GM12865 (cell line): ENCODE measurements at regions not wholly inside any gene's neighbourhood (a gene's known extent, or its start where the extent isn't known, plus 50 kb on each side); places are given as distances from the start of the nearest gene placed in this dataset.

Experiments
- DNase-seq: peaks from one replicate; pipeline ENCODE4 v3.0.0; 2010; ENCODE audit warnings: low read depth
- H3K4me3 ChIP-seq: 2 replicates; pipeline ENCODE4 v1.5.1; 2011; ENCODE audit warnings: mild to moderate bottlenecking, low read depth, low read length, control low read depth
- CTCF ChIP-seq: IDR thresholded peaks from 2 replicates; pipeline ENCODE4 v1.5.1; 2011; ENCODE audit warnings: low read length, control low read depth, low read depth, inconsistent platforms; ENCODE audit not compliant: insufficient read depth; ENCODE audit errors: missing control alignments

DNA sequence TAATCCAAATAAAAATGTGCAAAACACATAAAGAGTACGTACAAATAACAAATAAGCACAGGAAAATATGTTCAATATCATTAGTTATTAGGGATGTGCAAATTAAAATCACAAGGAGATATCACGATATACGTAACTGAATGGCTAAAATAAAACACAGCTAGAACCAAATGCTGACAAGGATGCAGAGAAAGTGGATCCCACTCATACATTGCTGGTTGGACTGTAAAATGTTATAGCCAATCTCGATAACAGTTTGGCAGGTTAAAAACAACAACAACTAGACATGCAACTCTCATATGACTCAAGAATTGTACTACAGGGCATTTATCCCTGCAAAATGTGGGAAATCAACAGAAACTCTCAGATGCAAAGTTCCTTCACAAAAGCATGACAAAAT, 553.9 kb downstream of the ADCYAP1 start:
- TF ChIP-seq CTCF = no peak
- DNase-seq = no peak
- H3K4me3 ChIP-seq = no peak overlapping the region

DNA sequence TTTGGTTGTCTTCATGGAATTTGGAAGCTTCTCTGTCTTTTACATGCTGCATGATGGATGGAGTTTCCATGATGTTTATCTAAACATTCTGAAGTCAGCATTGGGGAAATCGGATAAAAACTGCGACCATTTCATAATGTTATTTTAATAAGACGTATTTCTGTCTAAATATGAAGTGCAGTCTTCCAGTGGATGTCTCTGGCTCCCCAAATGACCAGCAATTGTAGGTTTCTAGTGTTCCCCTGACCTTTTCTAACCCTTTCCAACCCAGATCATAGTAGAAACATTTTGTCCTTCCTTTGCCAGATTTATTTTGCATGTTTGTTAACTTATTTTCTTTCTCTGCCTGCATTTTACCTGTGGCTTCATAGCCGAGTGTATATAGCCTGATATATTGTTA, 559.3 kb downstream of the ADCYAP1 start:
- no peak for DNase-seq
- no peak overlapping the region for H3K4me3 ChIP-seq
- TF ChIP-seq CTCF = no peak

GRCh38 chr18:1464444-1465217, 560.0 kb downstream of the ADCYAP1 start:
- no peak overlapping the region for H3K4me3 ChIP-seq
- no peak for DNase-seq
- TF ChIP-seq CTCF = no peak

- TF ChIP-seq CTCF = no peak
- no peak overlapping the region for H3K4me3 ChIP-seq
- DNase-seq = no peak
Observed at GRCh38 chr18:1466035-1466434, 561.4 kb downstream of the ADCYAP1 start.

- no peak for TF ChIP-seq CTCF
- DNase-seq = no peak
- H3K4me3 ChIP-seq = no peak overlapping the region
Observed at GRCh38 chr18:1467461-1467964, 562.8 kb downstream of the ADCYAP1 start.

- TF ChIP-seq CTCF = no peak
- no peak for DNase-seq
- no peak overlapping the region for H3K4me3 ChIP-seq
Observed at GRCh38 chr18:1468550-1468949, 563.9 kb downstream of the ADCYAP1 start.

DNA sequence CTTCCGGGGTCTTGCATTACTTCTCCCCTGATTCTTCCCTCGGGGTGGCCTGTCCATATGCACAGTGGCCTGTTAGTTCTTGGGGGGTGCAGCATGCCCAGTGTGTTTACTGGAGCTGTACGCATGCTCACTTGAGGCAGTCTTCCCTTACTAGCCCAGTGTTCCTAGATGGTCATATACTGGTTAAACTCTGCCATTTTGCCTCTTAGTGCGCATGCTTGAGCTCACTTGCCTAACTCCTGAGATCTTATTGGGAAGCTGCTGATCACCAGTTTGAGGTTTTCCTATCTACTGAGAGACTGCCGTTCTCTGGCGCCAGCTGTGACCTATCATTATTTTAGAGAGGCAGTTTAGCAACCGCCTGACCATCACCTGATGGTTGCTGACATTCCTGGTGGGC, 571.2 kb downstream of the ADCYAP1 start:
- DNase-seq = no peak
- TF ChIP-seq CTCF = no peak
- H3K4me3 ChIP-seq = no peak overlapping the region
